ENCODE measurements at regions not wholly inside any gene's neighbourhood (a gene's known extent, or its start where the extent isn't known, plus 50 kb on each side); places are given as distances from the start of the nearest gene placed in this dataset.

GRCh38 chr3:193836918-193837317 is 243.9 kb downstream of the OPA1 start:
- Histone ChIP-seq H3K27me3 (ENCODE audit: control insufficient read depth, extremely low read depth, insufficient read depth, low read length) (no peaks in the 10 kb centered on the region), H4K20me1 (ENCODE audit: control insufficient read depth, extremely low read depth, insufficient read depth, low read length) (no peaks in the 10 kb centered on the region), H3K9ac (ENCODE audit: control insufficient read depth, extremely low read depth, insufficient read depth, low read length) (no peak overlapping the region), H3K36me3 (ENCODE audit: control insufficient read depth in 2 of 2, extremely low read depth in 1 of 2, insufficient read depth in 2 of 2, low read length in 2 of 2) (no peaks in the 10 kb centered on the region), H3K4me2 (ENCODE audit: control insufficient read depth, extremely low read depth, insufficient read depth, low read depth, low read length) (peak overlapping the region; percentile 4), H3K4me1 (ENCODE audit: control insufficient read depth, extremely low read depth, insufficient read depth, low read length) (peaks cover 28% of the 10 kb centered on the region), H2AFZ (ENCODE audit: control insufficient read depth, low read length) (no peak overlapping the region), H3K9me1 (ENCODE audit: control insufficient read depth, extremely low read depth, insufficient read depth, low read length) (no peaks in the 10 kb centered on the region), H3K9me3 (ENCODE audit: control insufficient read depth, low read depth, low read length) (no peaks in the 10 kb centered on the region), H3K79me2 (ENCODE audit: control insufficient read depth, insufficient read depth, low read length) (no peaks in the 10 kb centered on the region), H3K4me3 (ENCODE audit: control insufficient read depth in 2 of 3, extremely low read depth in 1 of 3, insufficient read depth in 2 of 3, low read depth in 1 of 3, low read length in 3 of 3) (no peak overlapping the region), H3K27ac (ENCODE audit: control insufficient read depth, insufficient read depth, low read length) (no peak overlapping the region)
- dilution Hi-C loops (cut with MboI; ENCODE audit: extremely low pct_ligation_motif_present, low sequenced_read_pairs), result no loop called here
- FAIRE-seq, result no peak
- DNase-seq (ENCODE audit: low read depth, low spot score), result no peak
- TF ChIP-seq EZH2 (IDR thresholded peaks at IDR 0.05; ENCODE audit: low read length), result no peak
- TF ChIP-seq CTCF (optimal IDR thresholded peaks at IDR 0.05 in 1 of 3, IDR thresholded peaks at IDR 0.05 in 1 of 3, conservative IDR thresholded peaks at IDR 0.05 in 1 of 3; ENCODE audit: extremely low read depth in 1 of 3, insufficient read depth in 2 of 3, low read length in 3 of 3), result no peak

- H3K79me2 ChIP-seq (ENCODE audit: control insufficient read depth, insufficient read depth, low read length), result no peaks in the 10 kb centered on the region
- H3K4me1 ChIP-seq (ENCODE audit: control insufficient read depth, extremely low read depth, insufficient read depth, low read length), result peaks cover 28% of the 10 kb centered on the region
- no peak overlapping the region for H3K4me3 ChIP-seq (ENCODE audit: control insufficient read depth in 2 of 3, extremely low read depth in 1 of 3, insufficient read depth in 2 of 3, low read depth in 1 of 3, low read length in 3 of 3)
- no peak for TF ChIP-seq CTCF (optimal IDR thresholded peaks at IDR 0.05 in 1 of 3, IDR thresholded peaks at IDR 0.05 in 1 of 3, conservative IDR thresholded peaks at IDR 0.05 in 1 of 3; ENCODE audit: extremely low read depth in 1 of 3, insufficient read depth in 2 of 3, low read length in 3 of 3)
- no peak for TF ChIP-seq EZH2 (IDR thresholded peaks at IDR 0.05; ENCODE audit: low read length)
- H3K27me3 ChIP-seq (ENCODE audit: control insufficient read depth, extremely low read depth, insufficient read depth, low read length), result no peaks in the 10 kb centered on the region
- no peak overlapping the region for H3K9ac ChIP-seq (ENCODE audit: control insufficient read depth, extremely low read depth, insufficient read depth, low read length)
- H3K9me3 ChIP-seq (ENCODE audit: control insufficient read depth, low read depth, low read length), result no peaks in the 10 kb centered on the region
- peak overlapping the region; percentile 13 for H3K27ac ChIP-seq (ENCODE audit: control insufficient read depth, insufficient read depth, low read length)
- H3K9me1 ChIP-seq (ENCODE audit: control insufficient read depth, extremely low read depth, insufficient read depth, low read length), result no peaks in the 10 kb centered on the region
- H3K4me2 ChIP-seq (ENCODE audit: control insufficient read depth, extremely low read depth, insufficient read depth, low read depth, low read length), result peak overlapping the region; percentile 4
- no peaks in the 10 kb centered on the region for H3K36me3 ChIP-seq (ENCODE audit: control insufficient read depth in 2 of 2, extremely low read depth in 1 of 2, insufficient read depth in 2 of 2, low read length in 2 of 2)
- H2AFZ ChIP-seq (ENCODE audit: control insufficient read depth, low read length), result no peak overlapping the region
- FAIRE-seq (no peak), DNase-seq (ENCODE audit: low read depth, low spot score) (no peak)
- dilution Hi-C loops (cut with MboI; ENCODE audit: extremely low pct_ligation_motif_present, low sequenced_read_pairs), result no loop called here
- no peaks in the 10 kb centered on the region for H4K20me1 ChIP-seq (ENCODE audit: control insufficient read depth, extremely low read depth, insufficient read depth, low read length)
Observed at GRCh38 chr3:193837347-193837827, 244.4 kb downstream of the OPA1 start.

All from keratinocyte (primary cell).